Activated B cell treated with CpG ODN at 0.5 μM for 24 hours (primary cell): ENCODE measurements at regions not wholly inside any gene's neighbourhood (a gene's known extent, or its start where the extent isn't known, plus 50 kb on each side); places are given as distances from the start of the nearest gene placed in this dataset.

ENCODE experiments used
- ATAC-seq: fragments of 200-7000 bp; cut with Tn5 transposase; one replicate; pipeline ENCODE4 v1.10.0; 2021; ENCODE audit warnings: low read depth, mild to moderate bottlenecking, moderate library complexity
- CTCF ChIA-PET: fragments of 350-600 bp; sonication (Branson Sonifier 250); formaldehyde crosslinking; loops from one replicate; lab custom pipeline; 2021; ENCODE audit warnings: antibody characterized with exemption; lab: Charles Lee
- POLR2A ChIA-PET: fragments of 350-600 bp; sonication (Branson Sonifier 250); formaldehyde crosslinking; loops from one replicate; lab custom pipeline; 2021; ENCODE audit warnings: antibody characterized with exemption; lab: Charles Lee
- DNase-seq: peaks from one replicate; pipeline ENCODE4 v3.0.0; 2022
- H3K27ac Mint-ChIP-seq: one replicate; pipeline ENCODE4 v1.8.0; 2020; ENCODE audit warnings: mixed read lengths
- H3K27me3 Mint-ChIP-seq: one replicate; pipeline ENCODE4 v1.8.0; 2021; ENCODE audit warnings: mixed read lengths
- H3K36me3 Mint-ChIP-seq: one replicate; pipeline ENCODE4 v1.8.0; 2021; ENCODE audit warnings: low read depth, mixed read lengths
- H3K4me1 Mint-ChIP-seq: one replicate; pipeline ENCODE4 v1.8.0; 2021; ENCODE audit warnings: mixed read lengths
- H3K4me3 Mint-ChIP-seq: one replicate; pipeline ENCODE4 v1.8.0; 2020; ENCODE audit warnings: mild to moderate bottlenecking, mixed read lengths
- H3K9me3 Mint-ChIP-seq: one replicate; pipeline ENCODE4 v1.8.0; 2020; ENCODE audit warnings: mixed read lengths
- intact Hi-C: fragments of 100-400 bp; cut with micrococcal nuclease; formaldehyde crosslinking; loops from one replicate; pipeline ENCODE4 v1.15.1; 2024
- TF ChIP-seq, protein P1 (sequence below): fragments of 200-600 bp; IDR thresholded peaks from one replicate; pipeline ENCODE4 v1.8.0; 2022; ENCODE audit warnings: antibody characterized with exemption, mild to moderate bottlenecking

DNA sequence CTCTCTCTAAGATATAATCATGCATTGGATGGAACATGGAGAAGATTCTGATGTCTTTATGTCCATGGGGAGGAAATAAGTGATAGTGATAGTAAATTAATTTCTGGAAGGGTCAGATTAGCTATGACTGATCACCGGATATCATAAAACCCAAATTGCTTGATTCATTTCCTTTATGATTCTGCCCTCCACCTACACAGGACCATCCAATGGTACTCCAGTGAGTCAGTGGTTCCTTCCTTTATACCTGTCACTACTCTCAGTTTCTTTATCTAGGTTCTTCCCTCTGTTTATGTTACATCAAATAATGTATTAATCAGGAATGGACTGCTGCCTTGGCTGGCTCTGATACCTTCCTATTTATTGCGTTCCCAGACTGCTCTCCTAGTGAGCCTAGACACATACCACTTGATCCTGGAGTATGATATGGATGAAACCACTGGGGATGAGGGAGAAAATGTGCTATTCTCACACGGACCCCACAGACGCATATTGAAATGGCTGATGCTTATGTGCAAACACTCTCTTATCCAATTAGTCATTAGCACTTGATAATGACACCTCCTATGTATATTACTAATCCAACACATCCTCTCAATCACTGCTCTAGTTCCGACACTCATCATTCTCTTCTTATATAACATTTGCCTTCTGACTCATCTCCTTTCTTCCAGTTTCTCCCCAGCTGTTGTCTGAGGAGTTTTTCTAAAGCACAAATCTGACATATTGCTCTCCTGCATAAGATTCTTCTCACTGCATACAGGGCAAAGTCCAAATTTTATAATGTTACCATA is 315.6 kb downstream of the INSIG2 start:
- H3K4me1 Mint-ChIP-seq, result no peaks in the 10 kb centered on the region
- DNase-seq, result no peak
- H3K9me3 Mint-ChIP-seq, result peaks cover 7% of the 10 kb centered on the region
- intact Hi-C loops, result no loop called here
- ATAC-seq, result no peak
- POLR2A ChIA-PET, result no interaction called here
- no peak overlapping the region for H3K27ac Mint-ChIP-seq
- CTCF ChIA-PET, result no interaction called here
- TF ChIP-seq, protein P1, sequence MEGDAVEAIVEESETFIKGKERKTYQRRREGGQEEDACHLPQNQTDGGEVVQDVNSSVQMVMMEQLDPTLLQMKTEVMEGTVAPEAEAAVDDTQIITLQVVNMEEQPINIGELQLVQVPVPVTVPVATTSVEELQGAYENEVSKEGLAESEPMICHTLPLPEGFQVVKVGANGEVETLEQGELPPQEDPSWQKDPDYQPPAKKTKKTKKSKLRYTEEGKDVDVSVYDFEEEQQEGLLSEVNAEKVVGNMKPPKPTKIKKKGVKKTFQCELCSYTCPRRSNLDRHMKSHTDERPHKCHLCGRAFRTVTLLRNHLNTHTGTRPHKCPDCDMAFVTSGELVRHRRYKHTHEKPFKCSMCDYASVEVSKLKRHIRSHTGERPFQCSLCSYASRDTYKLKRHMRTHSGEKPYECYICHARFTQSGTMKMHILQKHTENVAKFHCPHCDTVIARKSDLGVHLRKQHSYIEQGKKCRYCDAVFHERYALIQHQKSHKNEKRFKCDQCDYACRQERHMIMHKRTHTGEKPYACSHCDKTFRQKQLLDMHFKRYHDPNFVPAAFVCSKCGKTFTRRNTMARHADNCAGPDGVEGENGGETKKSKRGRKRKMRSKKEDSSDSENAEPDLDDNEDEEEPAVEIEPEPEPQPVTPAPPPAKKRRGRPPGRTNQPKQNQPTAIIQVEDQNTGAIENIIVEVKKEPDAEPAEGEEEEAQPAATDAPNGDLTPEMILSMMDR, result no peak
- peaks cover 9% of the 10 kb centered on the region for H3K27me3 Mint-ChIP-seq
- H3K4me3 Mint-ChIP-seq, result no peak overlapping the region
- no peaks in the 10 kb centered on the region for H3K36me3 Mint-ChIP-seq

DNA sequence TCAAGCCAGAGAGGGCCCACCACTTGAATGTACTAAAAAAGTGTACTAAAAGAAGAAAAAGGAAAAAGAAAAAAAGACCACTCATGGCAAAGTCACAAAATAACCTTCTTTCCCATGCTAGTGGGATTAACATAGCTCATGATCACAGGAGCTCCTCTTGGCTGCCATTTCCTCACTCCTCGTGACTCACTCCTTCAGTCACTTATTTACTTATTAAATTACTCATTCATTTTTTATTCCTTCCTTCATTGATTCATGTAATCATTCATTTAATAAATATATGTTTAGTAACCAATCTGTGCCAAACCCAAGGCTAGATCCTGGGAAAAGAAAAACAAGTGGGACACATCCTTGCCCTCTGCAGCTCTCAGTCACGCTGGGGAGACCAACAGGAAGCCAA is 300.5 kb downstream of the INSIG2 start:
- CTCF ChIA-PET, result no interaction called here
- H3K36me3 Mint-ChIP-seq, result no peaks in the 10 kb centered on the region

DNA sequence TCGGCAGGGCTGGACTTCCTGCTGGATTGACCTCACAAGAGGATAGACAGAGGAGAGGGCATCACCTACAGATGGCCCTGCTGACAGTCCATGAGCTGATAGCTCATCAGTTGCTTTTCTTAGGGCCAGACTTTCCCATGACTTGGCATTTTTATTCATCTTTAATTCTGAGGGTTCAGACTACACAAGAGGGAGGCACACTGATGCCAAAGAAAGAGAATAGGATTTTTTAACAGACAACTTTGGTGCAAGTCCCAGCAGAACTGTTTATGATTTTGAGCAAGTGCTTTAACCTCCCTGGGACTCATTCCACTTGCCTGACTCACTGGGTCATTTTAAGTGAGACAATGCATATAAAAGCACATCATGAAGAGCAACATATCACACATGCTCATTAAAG is 299.2 kb downstream of the INSIG2 start:
- no peaks in the 10 kb centered on the region for H3K4me1 Mint-ChIP-seq
- peaks cover 11% of the 10 kb centered on the region for H3K9me3 Mint-ChIP-seq
- intact Hi-C loops, result no loop called here
- no peak overlapping the region for H3K27ac Mint-ChIP-seq
- no peak for ATAC-seq
- H3K36me3 Mint-ChIP-seq, result no peaks in the 10 kb centered on the region
- DNase-seq, result no peak
- ChIA-PET POLR2A (no interaction called here), CTCF (no interaction called here)
- TF ChIP-seq, protein P1, result no peak
- H3K27me3 Mint-ChIP-seq, result peaks cover 2% of the 10 kb centered on the region
- no peak overlapping the region for H3K4me3 Mint-ChIP-seq

More for the DNA sequence above, 300.5 kb downstream of the INSIG2 start:
- Mint-ChIP-seq H3K9me3 (peaks cover 8% of the 10 kb centered on the region), H3K27me3 (peaks cover 2% of the 10 kb centered on the region), H3K27ac (no peak overlapping the region), H3K4me3 (no peak overlapping the region), H3K4me1 (no peaks in the 10 kb centered on the region)
- no peak for ATAC-seq
- POLR2A ChIA-PET, result no interaction called here
- DNase-seq, result no peak
- intact Hi-C loops, result no loop called here
- TF ChIP-seq, protein P1, result no peak

DNA sequence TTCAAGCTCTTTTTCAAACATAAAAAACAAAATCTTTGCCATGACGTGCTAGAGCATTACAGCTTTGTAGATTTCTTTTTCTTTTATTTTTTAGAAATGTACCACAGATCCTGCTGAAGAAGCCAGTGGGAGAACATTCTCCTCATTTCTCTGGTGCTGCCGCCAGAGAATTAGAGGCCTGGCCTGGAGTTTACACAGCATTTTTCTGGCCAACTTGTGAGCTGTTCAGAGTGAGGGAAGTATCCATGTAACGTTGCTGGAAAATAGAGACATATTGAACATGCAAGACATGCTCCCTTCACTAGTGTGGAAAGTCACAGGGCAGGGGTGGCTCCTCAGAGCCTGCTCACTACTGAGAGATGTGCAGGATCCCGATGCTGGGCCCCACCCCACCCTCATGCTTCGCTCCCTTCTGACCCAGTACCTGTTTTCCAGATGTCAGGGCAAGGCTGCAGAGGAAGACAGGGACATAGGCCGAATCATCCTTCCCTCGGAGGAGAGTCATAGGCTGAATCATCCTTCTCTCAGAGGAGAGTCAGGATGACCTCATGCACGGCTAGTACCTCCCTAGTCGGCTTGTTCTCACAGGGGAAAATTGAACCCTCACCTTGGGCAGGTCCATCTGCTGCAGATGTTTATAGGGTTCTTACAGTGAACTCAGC is 298.5 kb downstream of the INSIG2 start:
- no peak for DNase-seq
- intact Hi-C loops, result no loop called here
- Mint-ChIP-seq H3K27me3 (peaks cover 2% of the 10 kb centered on the region), H3K36me3 (no peaks in the 10 kb centered on the region), H3K4me1 (no peaks in the 10 kb centered on the region), H3K9me3 (peaks cover 11% of the 10 kb centered on the region), H3K4me3 (no peak overlapping the region), H3K27ac (no peak overlapping the region)
- POLR2A ChIA-PET, result no interaction called here
- TF ChIP-seq, protein P1, result no peak
- no peak for ATAC-seq
- CTCF ChIA-PET, result no interaction called here

DNA sequence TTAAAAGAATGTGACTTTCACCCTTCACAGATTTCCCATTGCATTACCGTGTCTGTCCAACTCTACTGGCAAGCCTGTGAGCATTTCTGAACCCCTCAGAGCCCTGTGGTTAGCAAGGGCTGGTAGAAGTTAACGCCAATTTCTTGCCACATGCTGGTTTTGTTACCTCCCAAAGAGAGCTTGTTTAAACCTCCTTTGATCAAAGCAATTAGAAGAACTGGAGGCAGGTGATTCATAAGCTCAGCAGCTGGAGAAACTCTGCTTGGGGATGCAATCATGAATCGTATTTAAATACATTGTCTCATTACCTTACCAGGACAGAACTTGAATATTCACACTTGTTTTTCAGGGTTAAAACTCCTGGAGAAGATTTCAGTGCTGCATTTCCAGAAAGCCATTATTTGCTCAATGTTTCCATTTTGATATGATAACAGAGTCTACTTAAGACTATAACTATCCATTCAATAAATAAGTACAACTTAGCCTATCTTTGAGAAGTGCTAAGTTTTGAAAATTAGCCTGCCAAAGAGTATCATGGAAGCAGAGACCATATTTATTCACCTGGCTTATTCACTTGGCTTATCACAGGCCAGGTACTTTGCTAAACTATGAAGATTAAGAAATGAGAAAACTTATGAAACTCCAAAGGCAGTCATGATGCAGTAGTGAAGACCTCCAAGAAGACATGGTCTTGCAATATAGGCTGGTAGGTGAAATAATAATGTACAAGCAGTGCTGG is 292.8 kb downstream of the INSIG2 start:
- H3K36me3 Mint-ChIP-seq, result no peaks in the 10 kb centered on the region
- H3K27ac Mint-ChIP-seq, result no peak overlapping the region
- intact Hi-C loops, result no loop called here
- ATAC-seq (no peak), DNase-seq (no peak)
- ChIA-PET POLR2A (no interaction called here), CTCF (no interaction called here)
- H3K4me3 Mint-ChIP-seq, result no peak overlapping the region
- TF ChIP-seq, protein P1, result no peak
- H3K9me3 Mint-ChIP-seq, result peaks cover 3% of the 10 kb centered on the region
- H3K27me3 Mint-ChIP-seq, result peaks cover 2% of the 10 kb centered on the region
- H3K4me1 Mint-ChIP-seq, result no peaks in the 10 kb centered on the region
